Thyroid gland (tissue), 4 donors: ENCODE measurements at regions not wholly inside any gene's neighbourhood (a gene's known extent, or its start where the extent isn't known, plus 50 kb on each side); places are given as distances from the start of the nearest gene placed in this dataset.

Experiments
- DNase-seq, 2 donors: peaks; one replicate each; pipeline ENCODE4 v3.0.0-alpha.2; 2019
- H3K27ac ChIP-seq, 3 donors: fragments of 200-600 bp; sonication (generic); 1 replicate in 2 of 3; 2 replicates in 1 of 3; pipeline ENCODE4 v1.5.1; 2016 to 2019; ENCODE audit warnings: mild to moderate bottlenecking in 1 of 3, moderate library complexity in 1 of 3
- H3K27me3 ChIP-seq: fragments of 200-600 bp; sonication (generic); one replicate; pipeline ENCODE4 v1.5.1; 2019
- H3K36me3 ChIP-seq, 2 donors: fragments of 200-600 bp; sonication (generic); one replicate each; pipeline ENCODE4 v1.5.1; 2016 to 2019
- H3K4me1 ChIP-seq, 2 donors: fragments of 200-600 bp; sonication (generic); one replicate each; pipeline ENCODE4 v1.5.1; 2017 to 2019
- H3K4me3 ChIP-seq, 3 donors: fragments of 200-600 bp; sonication (generic); replicated peaks in 1 of 3; 1 replicate in 2 of 3; 2 replicates in 1 of 3; pipeline ENCODE4 v1.5.1; 2016; ENCODE audit warnings: mild to moderate bottlenecking in 1 of 3
- H3K9me3 ChIP-seq: fragments of 200-600 bp; sonication (generic); one replicate; pipeline ENCODE4 v1.5.1; 2017
- POLR2A ChIP-seq, 2 donors: fragments of 450-650 bp; IDR thresholded peaks; one replicate each; pipeline ENCODE4 v1.6.1; 2017; ENCODE audit warnings: antibody characterized with exemption in 2 of 2, mild to moderate bottlenecking in 2 of 2, moderate library complexity in 1 of 2
- WGBS, 2 donors: methylation state at CpG; one replicate each; pipeline ENCODE4 v1.1.5; 2017; 5-methylcytosine and 5-hydroxymethylcytosine counted together
- intact Hi-C: fragments of 100-400 bp; cut with DNase I; formaldehyde crosslinking; loops from one replicate; pipeline ENCODE4 v1.15.1; 2023
- TF ChIP-seq, protein P1 (sequence below), 6 experiments: fragments of 200-600 bp in 3 of 6; fragments of 450-650 bp in 3 of 6; sonication (generic) in 3 of 6; IDR thresholded peaks; one replicate each; pipeline ENCODE4 v1.5.1; 2016 to 2019; ENCODE audit warnings: antibody characterized with exemption in 6 of 6, mild to moderate bottlenecking in 2 of 6, inconsistent platforms in 1 of 6, moderate library complexity in 1 of 6

DNA sequence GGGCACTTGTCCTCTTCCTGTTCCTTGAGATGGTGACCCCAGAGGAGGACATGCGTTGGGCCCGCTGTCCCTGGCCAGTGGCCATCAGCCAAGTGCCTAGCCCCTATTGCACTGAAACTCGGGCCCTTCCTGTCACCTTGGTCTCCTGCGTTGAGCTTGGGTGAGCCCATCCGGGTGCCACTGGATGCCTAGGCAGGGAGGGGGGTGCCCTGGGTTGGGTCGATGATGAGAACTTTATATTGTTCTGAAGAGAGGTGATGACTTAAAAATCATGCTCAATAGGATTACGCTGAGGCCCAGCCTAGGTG lies 221.8 kb downstream of the SNRPN start:
- peak in 1 of 2 donors; percentile 0 for DNase-seq
- H3K9me3 ChIP-seq, result no peaks in the 10 kb centered on the region
- H3K4me3 ChIP-seq, result no peak overlapping the region
- intact Hi-C loops, result no loop called here
- H3K27me3 ChIP-seq, result no peaks in the 10 kb centered on the region
- H3K36me3 ChIP-seq, result no peaks in the 10 kb centered on the region
- no peaks in the 10 kb centered on the region for H3K4me1 ChIP-seq
- H3K27ac ChIP-seq, result no peak overlapping the region
- TF ChIP-seq POLR2A (IDR thresholded peaks at IDR 0.05), result no peak
- TF ChIP-seq, protein P1, sequence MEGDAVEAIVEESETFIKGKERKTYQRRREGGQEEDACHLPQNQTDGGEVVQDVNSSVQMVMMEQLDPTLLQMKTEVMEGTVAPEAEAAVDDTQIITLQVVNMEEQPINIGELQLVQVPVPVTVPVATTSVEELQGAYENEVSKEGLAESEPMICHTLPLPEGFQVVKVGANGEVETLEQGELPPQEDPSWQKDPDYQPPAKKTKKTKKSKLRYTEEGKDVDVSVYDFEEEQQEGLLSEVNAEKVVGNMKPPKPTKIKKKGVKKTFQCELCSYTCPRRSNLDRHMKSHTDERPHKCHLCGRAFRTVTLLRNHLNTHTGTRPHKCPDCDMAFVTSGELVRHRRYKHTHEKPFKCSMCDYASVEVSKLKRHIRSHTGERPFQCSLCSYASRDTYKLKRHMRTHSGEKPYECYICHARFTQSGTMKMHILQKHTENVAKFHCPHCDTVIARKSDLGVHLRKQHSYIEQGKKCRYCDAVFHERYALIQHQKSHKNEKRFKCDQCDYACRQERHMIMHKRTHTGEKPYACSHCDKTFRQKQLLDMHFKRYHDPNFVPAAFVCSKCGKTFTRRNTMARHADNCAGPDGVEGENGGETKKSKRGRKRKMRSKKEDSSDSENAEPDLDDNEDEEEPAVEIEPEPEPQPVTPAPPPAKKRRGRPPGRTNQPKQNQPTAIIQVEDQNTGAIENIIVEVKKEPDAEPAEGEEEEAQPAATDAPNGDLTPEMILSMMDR (IDR thresholded peaks at IDR 0.05), result no peak
- 93 to 96% methylated on average over 3 to 7 of the region's 7 CpGs for WGBS, 2 donors

DNA sequence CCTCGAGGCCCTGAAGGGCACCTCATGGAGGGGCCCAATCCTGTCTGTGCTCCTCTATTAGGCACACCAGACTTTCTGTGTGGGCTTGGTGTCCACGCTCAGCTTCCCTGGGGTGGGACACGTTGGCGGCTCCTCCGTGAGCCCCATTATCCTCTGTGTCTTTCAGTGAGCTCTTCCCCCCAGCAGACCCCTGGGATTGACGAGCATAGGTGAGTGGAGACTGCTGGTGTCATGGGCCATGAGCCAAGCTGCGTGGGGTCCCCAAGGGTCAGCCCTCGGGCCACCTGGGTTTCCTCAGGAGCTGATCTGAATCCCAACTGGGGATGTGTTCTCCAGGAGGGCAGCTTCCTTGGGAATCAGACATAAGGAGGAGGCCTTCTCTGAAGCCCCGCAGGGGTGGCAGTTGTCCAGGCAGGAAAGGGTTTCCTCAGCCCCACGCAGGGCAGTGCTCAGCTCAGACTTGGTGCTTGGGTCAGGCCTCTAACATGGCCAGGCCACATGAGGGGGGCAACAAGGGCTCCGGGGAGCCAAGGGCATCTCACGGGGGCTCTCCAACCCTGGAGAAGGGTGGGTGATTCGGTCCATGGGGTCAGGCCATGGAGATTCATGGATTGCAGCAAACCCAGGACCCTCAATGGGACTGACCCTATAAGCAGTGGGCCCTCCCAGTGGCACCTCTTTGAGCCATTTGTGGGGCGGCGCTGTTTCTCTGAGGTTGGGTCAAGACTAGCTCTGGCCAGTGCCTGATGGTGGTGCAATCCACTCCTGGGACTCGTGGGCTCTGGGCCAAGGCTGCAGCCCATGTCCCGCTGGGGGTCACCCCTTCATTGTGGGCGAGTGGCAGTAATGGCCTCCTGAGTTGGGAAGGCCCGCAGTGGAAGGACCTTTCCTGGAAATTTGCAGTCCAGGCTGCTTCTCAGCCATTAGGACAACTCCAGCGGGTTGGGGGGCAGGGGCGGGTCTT lies 222.5 kb downstream of the SNRPN start:
- H3K9me3 ChIP-seq, result no peaks in the 10 kb centered on the region
- no peaks in the 10 kb centered on the region for H3K36me3 ChIP-seq
- no peaks in the 10 kb centered on the region for H3K27me3 ChIP-seq
- peak in 1 of 2 donors; percentile 1 for DNase-seq
- H3K4me1 ChIP-seq, result no peaks in the 10 kb centered on the region
- intact Hi-C loops, result no loop called here
- no peak overlapping the region for H3K4me3 ChIP-seq
- no peak for TF ChIP-seq POLR2A (IDR thresholded peaks at IDR 0.05)
- TF ChIP-seq, protein P1 (IDR thresholded peaks at IDR 0.05), result no peak
- no peak overlapping the region for H3K27ac ChIP-seq
- WGBS, 2 donors, result 91% methylated on average over 21 of the region's 21 CpGs; no CpG with 5 or more reads in 1 of the 2 donors

DNA sequence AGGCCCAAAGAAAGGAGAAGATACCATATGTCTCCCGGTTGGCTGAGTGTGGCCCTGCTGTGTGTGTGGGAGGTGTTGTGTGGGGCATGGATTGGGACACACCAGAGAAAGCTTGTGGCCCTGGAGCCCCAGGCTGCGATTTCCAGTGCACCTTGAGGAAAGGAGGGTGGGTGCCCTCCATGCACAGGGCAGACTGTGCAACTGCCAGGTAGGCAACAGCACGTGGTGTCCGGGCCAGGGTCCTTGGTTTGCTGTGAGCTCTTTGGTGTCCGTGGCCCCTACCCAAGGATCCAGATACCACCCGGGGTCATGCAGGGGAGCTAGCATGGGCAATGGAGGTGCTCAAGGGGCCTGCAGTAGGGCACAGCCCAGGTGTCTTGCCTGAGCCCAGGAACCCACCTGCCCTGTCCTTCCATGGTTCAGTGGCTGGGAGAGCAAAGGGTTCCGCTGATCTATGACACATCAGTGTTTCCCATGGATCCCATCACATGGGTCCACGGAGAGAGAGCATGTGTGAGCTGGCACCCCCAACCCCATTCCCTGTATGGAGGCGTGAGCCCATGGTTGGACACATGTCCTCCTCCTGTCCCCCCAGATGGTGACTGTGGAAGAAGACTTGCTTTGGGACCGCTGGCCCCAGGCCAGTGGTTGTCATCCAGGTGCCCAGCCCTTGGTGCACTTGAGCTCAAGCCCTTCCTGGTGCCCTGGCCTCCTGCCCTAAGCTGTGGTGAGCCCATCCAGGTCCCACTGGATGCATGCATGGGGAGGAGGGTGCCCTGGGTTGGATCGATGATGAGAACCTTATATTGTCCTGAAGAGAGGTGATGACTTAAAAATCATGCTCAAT lies 223.4 kb downstream of the SNRPN start:
- Histone ChIP-seq H3K36me3 (no peaks in the 10 kb centered on the region), H3K4me3 (no peak overlapping the region), H3K4me1 (no peaks in the 10 kb centered on the region), H3K27me3 (no peaks in the 10 kb centered on the region), H3K9me3 (no peaks in the 10 kb centered on the region), H3K27ac (no peak overlapping the region)
- 84 to 100% methylated on average over 1 to 10 of the region's 11 CpGs for WGBS, 2 donors
- DNase-seq, result peak in 1 of 2 donors; percentile 1
- TF ChIP-seq POLR2A (IDR thresholded peaks at IDR 0.05), result no peak
- TF ChIP-seq, protein P1 (IDR thresholded peaks at IDR 0.05), result no peak
- intact Hi-C loops, result no loop called here

DNA sequence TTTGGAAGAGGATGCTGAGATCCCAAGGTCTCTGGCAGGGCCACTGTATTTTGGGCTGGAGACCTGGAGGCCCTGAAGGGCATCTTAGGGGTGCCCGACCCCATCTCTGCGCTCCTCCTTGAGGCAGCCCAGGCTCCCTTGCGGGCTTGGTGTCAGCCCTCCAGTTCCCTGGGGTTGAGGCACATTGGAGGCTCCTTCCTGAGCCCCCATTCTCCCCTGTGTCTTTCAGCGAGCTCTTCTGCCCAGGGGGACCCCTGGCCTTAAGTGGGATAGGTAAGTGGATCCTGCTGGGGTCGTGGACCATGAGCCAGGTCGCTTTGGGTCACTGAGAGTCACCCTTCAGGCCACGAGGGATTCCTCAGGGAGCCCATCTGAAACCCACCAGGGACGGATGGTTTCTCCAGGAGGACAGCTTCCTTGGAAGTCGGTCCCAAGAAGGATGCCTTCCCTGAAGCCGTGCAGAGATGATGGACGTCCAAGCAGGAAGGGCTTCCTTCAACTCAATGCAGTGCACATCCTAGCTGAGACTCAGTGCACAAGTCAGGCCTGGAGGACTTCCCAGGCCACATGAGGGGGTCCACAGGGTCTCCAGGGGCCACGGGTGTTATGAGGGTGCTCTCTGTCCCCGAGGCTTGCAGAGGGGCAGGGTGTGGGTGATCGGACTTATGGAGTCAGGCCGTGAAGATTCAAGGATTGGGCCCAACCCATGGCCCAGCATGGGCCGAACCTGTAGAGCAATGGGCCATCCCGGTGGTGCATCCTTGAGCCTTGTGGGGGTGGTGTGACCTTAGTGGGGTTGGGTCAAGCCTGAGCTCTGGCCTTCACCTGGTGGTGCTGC lies 224.3 kb downstream of the SNRPN start:
- intact Hi-C loops, result no loop called here
- Histone ChIP-seq H3K4me1 (no peaks in the 10 kb centered on the region), H3K36me3 (no peaks in the 10 kb centered on the region), H3K27ac (no peak overlapping the region), H3K9me3 (no peaks in the 10 kb centered on the region), H3K27me3 (no peaks in the 10 kb centered on the region), H3K4me3 (no peak overlapping the region)
- 82 to 85% methylated on average over 7 to 12 of the region's 17 CpGs for WGBS, 2 donors
- no peak for DNase-seq
- TF ChIP-seq, protein P1 (IDR thresholded peaks at IDR 0.05), result no peak
- TF ChIP-seq POLR2A (IDR thresholded peaks at IDR 0.05), result no peak
